Gastroesophageal sphincter (tissue), 3 donors: ENCODE measurements at regions not wholly inside any gene's neighbourhood (a gene's known extent, or its start where the extent isn't known, plus 50 kb on each side); places are given as distances from the start of the nearest gene placed in this dataset.

ENCODE experiments used
- CTCF ChIP-seq, 4 experiments: fragments of 200-600 bp in 2 of 4; fragments of 450-650 bp in 2 of 4; sonication (generic) in 1 of 4; IDR thresholded peaks; one replicate each; pipeline ENCODE4 v1.5.1; 2017 to 2019; ENCODE audit warnings: antibody characterized with exemption in 4 of 4, mild to moderate bottlenecking in 2 of 4, moderate library complexity in 2 of 4
- POLR2A ChIP-seq, 2 donors: fragments of 450-650 bp; IDR thresholded peaks; one replicate each; pipeline ENCODE4 v1.6.1; 2017; ENCODE audit warnings: antibody characterized with exemption in 2 of 2, mild to moderate bottlenecking in 2 of 2, moderate library complexity in 1 of 2

GRCh38 chr13:50643060-50643459 lies 200.4 kb downstream of the DLEU7 start:
- TF ChIP-seq POLR2A (IDR thresholded peaks at IDR 0.05) (no peak), CTCF (IDR thresholded peaks at IDR 0.05) (no peak)
